HG02852 (cell line): ENCODE measurements at regions not wholly inside any gene's neighbourhood (a gene's known extent, or its start where the extent isn't known, plus 50 kb on each side); places are given as distances from the start of the nearest gene placed in this dataset.

ENCODE experiments used
- ATAC-seq: cut with Tn5 transposase; IDR thresholded peaks from one replicate; pipeline ENCODE4 v1.9.1; 2021; ENCODE audit warnings: mild to moderate bottlenecking, moderate library complexity; ENCODE audit not compliant: unreplicated experiment

DNA sequence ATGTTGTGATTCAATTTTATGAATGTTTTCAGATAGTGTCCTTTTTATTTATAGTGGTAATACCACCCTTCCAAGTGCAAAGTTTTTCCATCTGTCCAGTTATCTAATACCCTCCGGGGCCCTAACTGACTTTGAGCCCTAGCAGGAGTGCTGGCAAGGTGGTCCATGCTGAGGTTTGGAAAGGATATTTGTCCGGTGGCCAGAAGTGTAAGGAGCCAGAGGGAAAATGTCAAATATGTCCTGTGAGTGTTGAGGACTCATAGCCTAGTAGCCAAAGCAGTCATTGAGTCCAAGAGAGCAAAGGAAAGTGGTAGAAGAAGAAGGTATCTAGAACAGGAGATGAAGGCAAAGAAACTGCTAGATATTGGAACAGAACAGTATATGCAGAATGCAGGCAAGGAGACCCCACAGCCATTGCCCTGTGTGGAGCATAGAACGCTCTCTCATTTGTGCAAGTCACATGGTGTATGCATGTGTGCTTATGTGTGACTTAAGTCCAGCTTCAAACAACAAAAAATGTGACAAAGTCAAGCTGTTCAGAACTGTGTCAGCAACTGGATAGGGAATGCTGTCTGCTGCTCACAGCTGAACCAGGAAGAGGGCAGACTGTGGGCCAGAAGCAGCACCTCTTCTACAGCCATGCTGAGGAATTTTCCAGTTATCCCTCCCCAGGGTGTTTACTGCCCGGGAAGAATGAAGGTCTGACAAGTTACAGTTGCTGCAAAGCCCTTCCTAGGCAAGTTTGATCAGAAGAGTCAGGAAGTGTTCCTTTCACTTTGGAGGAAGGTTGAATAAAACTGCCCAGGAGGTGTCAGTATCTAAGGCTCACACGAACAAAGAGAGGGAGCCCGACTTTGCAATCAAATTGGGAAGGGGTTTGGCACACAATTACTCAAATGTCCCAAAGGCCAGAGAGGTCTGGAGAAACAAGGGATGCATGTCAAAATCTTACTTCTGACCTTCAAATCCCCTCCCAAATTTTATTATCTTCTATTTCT lies 463.3 kb upstream of the DMAC1 start:
- ATAC-seq: no peak

DNA sequence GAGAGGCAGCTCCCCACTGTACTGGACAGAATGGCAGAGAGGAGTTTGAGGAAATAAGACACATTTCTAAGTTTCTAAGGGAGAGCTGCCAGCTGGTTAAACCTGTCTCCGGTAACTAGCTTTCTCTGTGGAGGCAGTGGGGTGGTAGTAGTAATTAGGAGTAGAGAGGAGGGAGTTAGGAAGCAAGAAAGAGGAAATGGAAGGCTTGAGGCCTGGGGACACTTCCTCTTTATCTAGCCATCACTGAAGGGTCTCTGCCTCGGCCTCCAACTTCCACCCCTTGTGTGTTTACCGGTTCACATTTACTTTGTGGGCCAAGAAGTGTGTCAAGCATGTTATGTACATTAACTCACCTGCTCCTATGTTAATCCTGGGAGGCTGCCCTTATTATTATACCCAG lies 462.2 kb upstream of the DMAC1 start:
- no peak for ATAC-seq

- no peak for ATAC-seq
Measured at GRCh38 chr9:8259028-8259427, 459.4 kb upstream of the DMAC1 start.

DNA sequence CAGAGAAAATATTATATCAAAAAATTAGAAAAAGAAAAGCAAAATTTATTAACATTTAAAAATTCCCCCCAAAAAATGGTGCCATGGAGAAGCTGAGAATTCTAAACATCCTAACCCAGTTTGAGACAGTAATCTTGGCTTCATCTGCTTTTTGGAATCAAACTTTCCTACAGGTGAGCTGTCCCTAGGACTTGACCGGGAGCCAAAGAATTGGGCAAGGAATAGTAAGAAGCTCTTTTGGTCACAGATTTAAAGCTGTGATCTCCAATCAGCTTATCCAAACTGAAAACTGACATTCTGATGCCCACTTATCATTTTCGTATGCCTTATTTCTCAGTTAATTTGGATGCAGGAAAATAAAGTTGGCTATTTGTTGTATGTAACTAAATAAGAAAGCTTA lies 457.3 kb upstream of the DMAC1 start:
- ATAC-seq: no peak

GRCh38 chr9:8255850-8256249 lies 456.3 kb upstream of the DMAC1 start:
- ATAC-seq: no peak

DNA sequence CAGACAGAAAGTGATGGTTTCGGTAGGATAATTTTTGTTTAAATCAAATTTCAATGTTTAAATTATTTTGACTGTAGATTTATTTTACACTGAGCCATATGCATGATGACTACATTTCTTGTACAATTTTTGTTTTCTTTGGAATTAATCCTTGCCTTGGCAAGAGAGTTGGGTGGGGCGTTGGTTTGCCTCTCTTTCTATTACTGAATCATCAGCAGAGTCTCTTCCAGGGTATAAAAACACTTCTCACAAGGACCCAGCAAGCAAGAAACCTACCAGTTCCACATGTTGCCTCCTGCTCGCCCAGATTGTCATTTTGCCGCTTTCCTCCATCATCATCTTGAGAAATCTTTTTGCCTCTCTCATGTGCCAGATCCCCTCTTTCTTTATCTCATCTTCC lies 455.0 kb upstream of the DMAC1 start:
- no peak for ATAC-seq

DNA sequence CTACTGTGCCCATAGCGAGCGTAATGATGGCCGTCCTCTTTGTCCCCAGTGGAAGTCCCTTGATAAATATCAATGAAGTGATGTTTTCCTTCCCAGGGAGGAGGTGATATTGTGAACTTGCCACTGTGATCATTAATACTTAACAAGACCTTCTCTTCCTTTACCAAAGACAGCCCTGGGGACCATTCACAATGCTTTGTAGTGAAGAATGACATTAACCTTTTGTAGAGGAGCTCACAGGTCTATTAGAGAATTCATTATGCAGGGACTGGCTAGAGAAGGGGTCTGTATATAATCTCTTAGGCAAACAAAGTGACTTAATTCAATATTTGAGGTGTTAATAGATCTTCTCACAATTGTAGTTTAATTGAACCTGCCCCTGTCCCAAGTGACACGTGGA lies 452.9 kb upstream of the DMAC1 start:
- no peak for ATAC-seq

DNA sequence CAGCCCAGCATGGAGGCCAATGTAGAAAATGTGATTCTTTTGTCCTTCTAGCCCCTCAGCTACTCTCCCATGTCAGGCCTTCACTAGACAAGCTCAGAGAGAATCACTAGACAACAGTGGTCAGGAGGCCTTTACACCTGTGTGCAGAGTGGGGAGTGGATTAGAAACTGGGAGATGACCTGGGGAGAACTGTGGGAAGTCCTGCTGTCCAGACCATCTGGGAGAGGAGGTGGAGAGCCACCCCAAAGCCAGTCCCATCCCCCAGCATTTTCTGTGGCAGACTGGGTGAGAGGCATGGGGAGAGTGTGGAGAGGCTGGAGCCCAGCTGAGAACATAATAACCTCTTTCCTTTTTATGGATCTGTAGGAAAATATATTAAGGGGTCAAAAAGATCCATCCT lies 452.0 kb upstream of the DMAC1 start:
- no peak for ATAC-seq

DNA sequence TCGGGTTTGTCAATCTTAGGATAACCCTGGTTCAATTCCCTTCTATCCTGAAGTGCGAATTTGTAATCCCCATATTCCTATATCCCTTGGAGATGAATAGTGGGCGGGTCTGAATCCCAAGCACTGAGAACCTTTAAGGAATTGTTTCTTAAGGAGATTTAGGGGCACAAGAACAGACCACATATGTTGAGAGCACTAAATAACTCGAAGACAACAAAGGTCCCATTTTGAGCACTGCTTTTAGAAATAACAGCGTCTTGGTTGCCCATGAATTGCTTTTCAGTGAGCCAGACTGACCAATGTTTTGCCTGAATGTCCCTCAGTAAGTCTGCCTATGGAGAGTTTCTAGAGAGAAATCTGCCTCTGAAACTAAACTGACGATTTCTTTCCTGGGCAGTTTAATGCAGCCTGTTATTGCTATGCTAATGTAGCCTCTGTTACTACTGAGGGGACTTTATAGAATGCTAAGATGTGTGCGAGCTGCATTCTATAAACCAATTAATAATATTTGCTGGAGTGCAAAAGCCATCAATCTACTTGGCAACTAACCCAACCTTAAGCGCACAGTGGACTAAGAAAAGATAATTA lies 445.0 kb upstream of the DMAC1 start:
- no peak for ATAC-seq

DNA sequence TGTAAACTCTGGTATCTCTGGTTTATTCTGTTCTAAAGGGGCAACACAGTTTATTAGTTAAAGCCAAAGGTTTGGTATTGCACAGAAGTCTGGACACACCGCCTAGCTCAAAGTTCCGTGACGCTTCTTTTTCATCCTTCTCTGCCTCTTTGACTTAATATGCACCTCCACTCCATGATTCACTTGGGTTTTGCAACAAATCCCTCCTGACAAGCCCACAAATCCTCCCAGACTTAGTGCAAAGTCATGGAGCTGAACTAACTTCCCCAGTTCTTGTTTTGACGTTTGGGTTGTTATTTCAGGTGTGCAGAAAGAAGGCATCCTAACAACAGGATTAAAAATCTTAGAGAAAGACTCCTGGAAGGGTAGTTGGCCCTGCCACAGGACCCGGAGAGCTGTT lies 441.6 kb upstream of the DMAC1 start:
- ATAC-seq: no peak

DNA sequence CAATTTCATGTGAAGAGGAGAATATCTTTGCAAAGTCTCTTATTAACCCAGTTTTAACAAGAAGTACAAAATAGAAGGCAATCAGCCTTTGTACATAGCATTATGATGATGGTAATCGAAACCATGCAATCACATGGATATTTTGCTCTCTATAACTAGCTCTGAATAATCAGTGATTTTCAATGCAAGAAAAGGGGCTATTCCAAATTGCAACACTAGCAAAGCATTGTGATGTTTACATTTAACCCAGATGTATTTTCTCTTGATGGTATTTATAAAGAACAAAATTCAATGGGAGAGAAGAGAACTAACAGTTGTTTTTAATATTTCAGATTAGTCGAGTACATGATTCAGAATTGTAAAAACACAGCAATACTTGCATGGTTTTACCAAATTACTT lies 437.5 kb upstream of the DMAC1 start:
- no peak for ATAC-seq

DNA sequence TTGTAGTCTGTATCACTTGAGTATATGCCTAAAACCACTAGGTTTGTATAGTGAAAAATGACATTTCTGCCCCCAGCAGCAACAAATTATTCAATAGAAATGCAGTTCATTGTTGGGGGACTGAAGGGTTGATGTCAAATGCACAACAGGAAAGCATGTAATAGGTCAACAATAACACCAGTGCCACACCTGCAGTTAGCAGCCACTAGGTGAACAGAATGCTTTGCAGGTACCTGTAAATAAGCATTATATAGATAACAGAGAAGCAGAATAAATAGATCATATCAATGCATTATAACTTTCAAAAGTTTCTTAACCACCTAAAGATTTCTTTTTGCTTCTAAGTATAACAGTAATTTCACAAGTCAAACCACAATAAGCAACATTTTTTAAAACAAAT lies 435.9 kb upstream of the DMAC1 start:
- ATAC-seq: no peak

DNA sequence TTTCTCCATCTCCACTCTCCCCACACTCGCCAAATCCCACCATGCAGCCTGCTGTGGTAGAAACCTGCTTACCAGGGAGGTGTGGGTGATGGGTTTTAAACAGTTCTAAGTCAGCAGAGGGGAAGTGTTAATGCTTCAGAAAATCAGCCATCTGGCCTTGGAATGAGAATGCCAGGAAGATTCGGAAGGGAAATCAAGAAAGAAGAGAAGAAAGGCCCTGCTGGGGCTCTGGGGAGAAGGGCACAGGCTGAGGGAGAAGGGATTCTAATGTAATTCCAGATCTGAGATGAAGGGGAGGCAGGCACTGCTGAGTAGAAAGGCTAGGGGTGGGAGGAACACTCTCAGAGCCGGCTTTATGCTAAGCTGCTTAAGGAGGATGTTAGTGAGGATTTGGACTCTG lies 434.7 kb upstream of the DMAC1 start:
- no peak for ATAC-seq

GRCh38 chr9:8232726-8233125 lies 433.1 kb upstream of the DMAC1 start:
- no peak for ATAC-seq

GRCh38 chr9:8229226-8229625 lies 429.6 kb upstream of the DMAC1 start:
- ATAC-seq: no peak

DNA sequence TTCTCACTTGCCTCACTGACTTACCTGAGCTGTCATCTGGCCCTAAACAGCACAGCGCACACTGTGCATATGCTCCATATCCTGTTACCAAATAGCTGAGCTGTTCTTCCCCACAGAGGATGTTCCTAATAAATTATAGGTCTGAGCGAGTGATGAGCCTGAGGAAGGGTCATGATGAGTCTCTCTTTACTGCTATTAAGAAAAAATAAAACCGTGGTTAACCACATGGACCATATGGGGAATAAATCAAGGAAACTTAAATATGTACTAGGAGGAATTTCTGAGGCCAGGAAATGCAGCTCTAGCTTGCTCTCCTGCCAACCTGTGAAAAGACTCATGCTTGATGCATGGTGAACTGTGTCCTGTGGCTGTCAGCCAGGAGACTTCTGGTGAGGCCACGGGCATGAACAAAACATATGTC lies 424.8 kb upstream of the DMAC1 start:
- ATAC-seq: no peak

- ATAC-seq: no peak
Measured at GRCh38 chr9:8223861-8224260, 424.3 kb upstream of the DMAC1 start.

DNA sequence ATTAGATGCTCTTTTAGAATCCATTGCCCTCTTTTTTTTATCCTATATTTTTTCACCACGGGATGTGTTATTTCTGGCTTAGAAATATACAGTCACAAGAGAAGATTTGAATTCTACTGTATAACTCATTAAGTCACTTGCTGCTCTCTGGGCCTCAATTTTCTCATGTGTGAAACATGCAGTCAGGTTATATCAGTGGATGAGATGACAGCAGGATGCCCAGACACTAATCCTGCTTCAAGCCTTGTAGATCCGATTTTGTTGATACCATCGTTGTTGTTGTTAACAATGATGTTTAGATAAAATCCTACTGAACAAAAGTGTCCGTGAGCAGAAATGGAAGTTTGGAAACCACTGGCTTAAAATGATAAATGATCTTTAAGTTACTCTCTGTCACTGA lies 421.9 kb upstream of the DMAC1 start:
- ATAC-seq: no peak

DNA sequence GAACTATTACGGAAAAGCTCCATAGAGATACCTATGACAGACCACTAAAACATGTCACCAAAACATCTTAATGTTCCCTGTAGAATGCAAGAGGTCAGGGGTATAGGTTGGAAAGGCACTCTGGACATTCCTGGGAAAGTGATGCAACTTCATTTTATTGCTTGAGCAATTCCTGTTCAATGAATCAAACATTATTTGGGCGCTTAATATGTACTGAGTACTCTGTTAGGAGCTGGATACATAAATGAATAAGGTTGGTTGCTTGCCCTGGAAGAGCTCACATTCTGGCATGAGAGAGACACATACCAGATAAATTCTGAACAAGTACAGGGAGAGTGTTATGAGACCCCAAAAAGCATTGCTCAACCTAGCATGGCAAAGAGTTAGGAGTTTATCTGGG lies 408.9 kb upstream of the DMAC1 start:
- ATAC-seq: no peak

- no peak for ATAC-seq
Measured at GRCh38 chr9:8207596-8207995, 408.0 kb upstream of the DMAC1 start.

GRCh38 chr9:8206720-8207119 lies 407.1 kb upstream of the DMAC1 start:
- no peak for ATAC-seq

DNA sequence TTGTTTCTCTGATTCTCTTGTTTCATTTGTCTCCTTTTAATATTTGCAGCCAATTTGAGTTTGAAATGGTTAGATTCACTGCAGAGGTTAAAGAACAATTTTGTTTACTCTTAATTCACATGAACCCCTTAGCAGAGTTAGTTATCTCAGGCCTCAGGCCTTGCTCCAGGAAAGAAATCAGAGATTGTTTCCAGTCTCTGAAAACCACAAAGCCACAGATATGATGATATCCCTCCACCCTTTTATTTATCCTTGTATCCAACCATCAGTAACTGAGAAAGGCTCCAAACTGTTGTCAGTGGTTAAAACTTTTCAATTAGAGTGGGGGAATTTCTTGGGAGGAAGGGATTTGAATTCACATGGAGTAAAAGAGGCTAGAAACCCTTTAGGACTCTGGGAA lies 406.0 kb upstream of the DMAC1 start:
- ATAC-seq: no peak
